PC-9 (cell line): ENCODE measurements at regions not wholly inside any gene's neighbourhood (a gene's known extent, or its start where the extent isn't known, plus 50 kb on each side); places are given as distances from the start of the nearest gene placed in this dataset.

Source experiments
- BruUV-seq: library from RNA; stranded (reverse); fragments of 400-500 nt; replicated peaks from 2 replicates; lab custom pipeline; 2021; lab: Mats Ljungman, UMichigan
- CTCF ChIA-PET: fragments of 300-600 bp; sonication (Branson Sonifier 250); formaldehyde crosslinking; loops from one replicate; lab custom pipeline; 2022; ENCODE audit warnings: antibody characterized with exemption; lab: Charles Lee
- POLR2A ChIA-PET: fragments of 300-600 bp; sonication (Branson Sonifier 250); formaldehyde crosslinking; loops from one replicate; lab custom pipeline; 2022; ENCODE audit warnings: antibody characterized with exemption; ENCODE audit not compliant: unreplicated experiment; lab: Charles Lee
- DNase-seq, 2 experiments: peaks; one replicate each; pipeline versions ENCODE4 v3.0.0 to v3.0.0-alpha.2; 2015 to 2022; ENCODE audit warnings: mixed read lengths in 1 of 2
- H2AFZ ChIP-seq: fragments of 200-600 bp; sonication (generic); 2 replicates; pipeline ENCODE4 v1.8.1; 2017; ENCODE audit warnings: antibody characterized with exemption
- H3F3A ChIP-seq: fragments of 200-600 bp; sonication (generic); 2 replicates; pipeline ENCODE4 v1.8.1; 2017; ENCODE audit warnings: antibody characterized with exemption, mild to moderate bottlenecking, low read depth; ENCODE audit not compliant: insufficient read depth
- H3K27ac ChIP-seq: fragments of 200-600 bp; sonication (generic); 2 replicates; pipeline ENCODE4 v1.6.1; 2016; ENCODE audit warnings: mixed run types
- H3K27me3 ChIP-seq: fragments of 200-600 bp; sonication (generic); 2 replicates; pipeline ENCODE4 v1.6.1; 2016; ENCODE audit warnings: low read depth, mixed run types; ENCODE audit not compliant: insufficient read depth
- H3K36me3 ChIP-seq: fragments of 200-600 bp; sonication (generic); 2 replicates; pipeline ENCODE4 v1.6.1; 2016; ENCODE audit warnings: low read depth, mixed run types
- H3K4me1 ChIP-seq: fragments of 200-600 bp; sonication (generic); replicated peaks from 2 replicates; pipeline ENCODE4 v1.6.1; 2016; ENCODE audit warnings: mixed run types; ENCODE audit not compliant: insufficient read depth
- H3K4me2 ChIP-seq: fragments of 200-600 bp; sonication (generic); 2 replicates; pipeline ENCODE4 v1.6.1; 2017; ENCODE audit warnings: mixed run types
- H3K4me3 ChIP-seq: fragments of 200-600 bp; sonication (generic); 2 replicates; pipeline ENCODE4 v1.6.1; 2016; ENCODE audit warnings: mixed run types
- H3K79me2 ChIP-seq: fragments of 200-600 bp; sonication (generic); 2 replicates; pipeline ENCODE4 v1.6.1; 2017; ENCODE audit warnings: low read depth, mixed run types
- H3K9me2 ChIP-seq: fragments of 200-600 bp; sonication (generic); 2 replicates; pipeline ENCODE4 v1.8.1; 2017; ENCODE audit warnings: mild to moderate bottlenecking; ENCODE audit not compliant: insufficient read depth
- H3K9me3 ChIP-seq: fragments of 200-600 bp; sonication (generic); 2 replicates; pipeline ENCODE4 v1.8.1; 2016; ENCODE audit warnings: low read depth; ENCODE audit not compliant: insufficient read depth
- H4K20me1 ChIP-seq: fragments of 200-600 bp; sonication (generic); 2 replicates; pipeline ENCODE4 v1.8.1; 2017; ENCODE audit not compliant: insufficient read depth
- CTCF ChIP-seq: fragments of 200-600 bp; sonication (generic); conservative IDR thresholded peaks from 2 replicates; pipeline ENCODE4 v1.6.1; 2017; ENCODE audit warnings: mixed run types, antibody characterized with exemption, mild to moderate bottlenecking, moderate library complexity
- EZH2 ChIP-seq: fragments of 200-600 bp; sonication (generic); IDR thresholded peaks from 2 replicates; pipeline ENCODE4 v1.8.0; 2017; ENCODE audit warnings: antibody characterized with exemption, low read depth
- intact Hi-C: fragments of 100-400 bp; cut with micrococcal nuclease; formaldehyde crosslinking; loops from one replicate; pipeline ENCODE4 v1.10.0; 2022; ENCODE audit not compliant: unreplicated experiment

- BruUV-seq: no TSS peak
These were observed 808.9 kb upstream of the WWC1 start for GRCh38 chr5:167482555-167482954.

GRCh38 chr5:167485061-167485774, 806.2 kb upstream of the WWC1 start:
- H3K27me3 ChIP-seq: 0 out of 2 replicates have a peak, but pooled peaks cover 3% of the 10 kb centered on the region
- no peaks in the 10 kb centered on the region for H3K9me3 ChIP-seq
- no peak overlapping the region for H2AFZ ChIP-seq
- no peak overlapping the region for H3K4me2 ChIP-seq
- H3K36me3 ChIP-seq: no peaks in the 10 kb centered on the region
- H3F3A ChIP-seq: no peaks in the 10 kb centered on the region
- H3K27ac ChIP-seq: no peak overlapping the region
- ChIA-PET CTCF (no interaction called here), POLR2A (no interaction called here)
- no peak overlapping the region for H3K4me3 ChIP-seq
- no peak for DNase-seq
- intact Hi-C loops: no loop called here
- TF ChIP-seq EZH2: no peak
- no peak for TF ChIP-seq CTCF
- H3K9me2 ChIP-seq: no peaks in the 10 kb centered on the region
- H4K20me1 ChIP-seq: no peaks in the 10 kb centered on the region
- no peaks in the 10 kb centered on the region for H3K79me2 ChIP-seq
- H3K4me1 ChIP-seq: no peaks in the 10 kb centered on the region
- BruUV-seq: no TSS peak

More at GRCh38 chr5:167482555-167482954, 808.9 kb upstream of the WWC1 start:
- H4K20me1 ChIP-seq: no peaks in the 10 kb centered on the region
- CTCF ChIA-PET: no interaction called here
- H3F3A ChIP-seq: no peaks in the 10 kb centered on the region
- DNase-seq: no peak
- no peak overlapping the region for H3K4me2 ChIP-seq
- POLR2A ChIA-PET: no interaction called here
- H3K9me3 ChIP-seq: no peaks in the 10 kb centered on the region
- H3K36me3 ChIP-seq: no peaks in the 10 kb centered on the region
- no peak overlapping the region for H3K4me3 ChIP-seq
- H3K27ac ChIP-seq: no peak overlapping the region
- no peaks in the 10 kb centered on the region; the same call in 1 of the 2 replicates for H3K9me2 ChIP-seq
- no peaks in the 10 kb centered on the region for H3K79me2 ChIP-seq
- H2AFZ ChIP-seq: no peak overlapping the region
- H3K27me3 ChIP-seq: 0 out of 2 replicates have a peak, but pooled peaks cover 3% of the 10 kb centered on the region
- intact Hi-C loops: no loop called here
- TF ChIP-seq CTCF: no peak
- no peaks in the 10 kb centered on the region for H3K4me1 ChIP-seq

DNA sequence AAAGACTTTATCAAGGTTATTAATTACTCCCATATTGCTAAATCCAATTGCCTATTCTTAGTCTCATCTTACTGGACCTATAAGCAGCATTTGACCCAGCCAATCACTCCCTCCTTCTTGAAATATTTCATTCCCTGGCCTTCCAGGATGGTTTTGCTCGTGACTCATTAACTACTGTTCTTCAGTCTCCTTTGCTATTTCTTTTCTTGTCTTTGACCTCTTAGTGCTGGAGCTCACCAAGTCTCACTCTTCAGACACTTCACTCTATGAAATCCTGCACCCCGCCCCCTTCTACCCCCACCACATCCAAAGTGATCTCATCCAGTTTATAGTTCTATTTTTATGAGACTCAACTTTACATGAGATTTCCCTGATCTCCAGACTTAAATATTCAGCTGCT, 803.1 kb upstream of the WWC1 start:
- no peak overlapping the region for H3K4me3 ChIP-seq
- H2AFZ ChIP-seq: no peak overlapping the region
- no peak overlapping the region for H3K4me2 ChIP-seq
- no TSS peak for BruUV-seq
- ChIA-PET CTCF (no interaction called here), POLR2A (no interaction called here)
- no peaks in the 10 kb centered on the region for H3K9me3 ChIP-seq
- no peak for DNase-seq
- no peaks in the 10 kb centered on the region for H3K9me2 ChIP-seq
- intact Hi-C loops: no loop called here
- no peak overlapping the region for H3K27ac ChIP-seq
- H3K79me2 ChIP-seq: no peaks in the 10 kb centered on the region
- no peak for TF ChIP-seq CTCF
- no peak for TF ChIP-seq EZH2
- no peaks in the 10 kb centered on the region for H4K20me1 ChIP-seq
- H3F3A ChIP-seq: no peaks in the 10 kb centered on the region
- H3K27me3 ChIP-seq: 0 out of 2 replicates have a peak, but pooled peaks cover 3% of the 10 kb centered on the region
- H3K4me1 ChIP-seq: no peaks in the 10 kb centered on the region
- H3K36me3 ChIP-seq: no peaks in the 10 kb centered on the region
